Activated CD8-positive, alpha-beta T cell treated with anti-CD3 and anti-CD28 coated beads for 36 hours (primary cell): ENCODE measurements at regions not wholly inside any gene's neighbourhood (a gene's known extent, or its start where the extent isn't known, plus 50 kb on each side); places are given as distances from the start of the nearest gene placed in this dataset.

Experiments
- ATAC-seq: fragments of 200-7000 bp; cut with Tn5 transposase; one replicate; pipeline ENCODE4 v1.10.0; 2021; ENCODE audit warnings: mild to moderate bottlenecking, moderate library complexity
- CTCF ChIA-PET: fragments of 350-600 bp; sonication (Branson Sonifier 250); formaldehyde crosslinking; loops from one replicate; lab custom pipeline; 2021; ENCODE audit warnings: antibody characterized with exemption; lab: Charles Lee
- POLR2A ChIA-PET: fragments of 350-600 bp; sonication (Branson Sonifier 250); formaldehyde crosslinking; loops from one replicate; lab custom pipeline; 2021; ENCODE audit warnings: antibody characterized with exemption; lab: Charles Lee
- DNase-seq: peaks from one replicate; pipeline ENCODE4 v3.0.0-alpha.2; 2020
- H3K27ac Mint-ChIP-seq: one replicate; pipeline ENCODE4 v1.8.0; 2021; ENCODE audit warnings: mild to moderate bottlenecking, mixed read lengths
- H3K27me3 Mint-ChIP-seq: one replicate; pipeline ENCODE4 v1.8.0; 2021; ENCODE audit warnings: mixed read lengths
- H3K36me3 Mint-ChIP-seq: one replicate; pipeline ENCODE4 v1.8.0; 2021; ENCODE audit warnings: low read depth, mixed read lengths
- H3K4me1 Mint-ChIP-seq: one replicate; pipeline ENCODE4 v1.8.0; 2021; ENCODE audit warnings: low read depth, mixed read lengths
- H3K4me3 Mint-ChIP-seq: one replicate; pipeline ENCODE4 v1.8.0; 2021; ENCODE audit warnings: mild to moderate bottlenecking, moderate library complexity, mixed read lengths
- H3K9me3 Mint-ChIP-seq: one replicate; pipeline ENCODE4 v1.8.0; 2021; ENCODE audit warnings: mixed read lengths
- intact Hi-C: fragments of 100-400 bp; cut with micrococcal nuclease; formaldehyde crosslinking; loops from one replicate; pipeline ENCODE4 v1.10.0; 2022
- TF ChIP-seq, protein P1 (sequence below): fragments of 200-600 bp; IDR thresholded peaks from one replicate; pipeline ENCODE4 v1.8.0; 2022; ENCODE audit warnings: antibody characterized with exemption, mild to moderate bottlenecking

GRCh38 chr5:57111993-57112392 lies 61.9 kb upstream of the GPBP1 start:
- ATAC-seq (no peak), DNase-seq (no peak)
- Mint-ChIP-seq H3K36me3 (no peaks in the 10 kb centered on the region), H3K4me1 (peaks cover 6% of the 10 kb centered on the region), H3K9me3 (no peaks in the 10 kb centered on the region), H3K4me3 (no peak overlapping the region), H3K27ac (no peak overlapping the region), H3K27me3 (no peaks in the 10 kb centered on the region)
- intact Hi-C loops: no loop called here
- POLR2A ChIA-PET: no interaction called here
- TF ChIP-seq, protein P1, sequence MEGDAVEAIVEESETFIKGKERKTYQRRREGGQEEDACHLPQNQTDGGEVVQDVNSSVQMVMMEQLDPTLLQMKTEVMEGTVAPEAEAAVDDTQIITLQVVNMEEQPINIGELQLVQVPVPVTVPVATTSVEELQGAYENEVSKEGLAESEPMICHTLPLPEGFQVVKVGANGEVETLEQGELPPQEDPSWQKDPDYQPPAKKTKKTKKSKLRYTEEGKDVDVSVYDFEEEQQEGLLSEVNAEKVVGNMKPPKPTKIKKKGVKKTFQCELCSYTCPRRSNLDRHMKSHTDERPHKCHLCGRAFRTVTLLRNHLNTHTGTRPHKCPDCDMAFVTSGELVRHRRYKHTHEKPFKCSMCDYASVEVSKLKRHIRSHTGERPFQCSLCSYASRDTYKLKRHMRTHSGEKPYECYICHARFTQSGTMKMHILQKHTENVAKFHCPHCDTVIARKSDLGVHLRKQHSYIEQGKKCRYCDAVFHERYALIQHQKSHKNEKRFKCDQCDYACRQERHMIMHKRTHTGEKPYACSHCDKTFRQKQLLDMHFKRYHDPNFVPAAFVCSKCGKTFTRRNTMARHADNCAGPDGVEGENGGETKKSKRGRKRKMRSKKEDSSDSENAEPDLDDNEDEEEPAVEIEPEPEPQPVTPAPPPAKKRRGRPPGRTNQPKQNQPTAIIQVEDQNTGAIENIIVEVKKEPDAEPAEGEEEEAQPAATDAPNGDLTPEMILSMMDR: no peak
- CTCF ChIA-PET: interaction anchor here (1.0 kb wide), 1 partner anchor 26 kb away, joined by 3 read pairs; no protein-coding TSS in a partner anchor

DNA sequence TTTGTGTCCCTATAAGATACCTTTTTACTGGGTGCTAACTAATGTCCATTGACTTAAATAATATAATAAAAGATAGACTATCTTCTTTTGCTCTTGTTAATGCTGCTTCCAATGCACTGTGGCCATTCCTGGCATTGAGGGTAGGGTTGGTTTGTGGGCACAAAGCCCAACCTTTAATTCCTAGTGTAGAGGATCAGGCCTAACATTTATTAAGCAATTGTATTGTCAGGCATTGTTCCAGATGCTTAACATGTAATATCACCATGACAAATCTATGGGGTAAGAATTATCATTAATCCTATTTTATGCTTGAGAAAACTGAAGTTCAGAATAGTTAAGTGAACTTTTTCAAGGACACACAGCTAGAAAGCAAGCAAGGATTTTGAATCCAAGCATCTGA lies 60.4 kb upstream of the GPBP1 start:
- DNase-seq (no peak), ATAC-seq (no peak)
- H3K4me1 Mint-ChIP-seq: peaks cover 18% of the 10 kb centered on the region
- TF ChIP-seq, protein P1: no peak
- no peak overlapping the region for H3K27ac Mint-ChIP-seq
- no peaks in the 10 kb centered on the region for H3K27me3 Mint-ChIP-seq
- ChIA-PET POLR2A (no interaction called here), CTCF (no interaction called here)
- H3K36me3 Mint-ChIP-seq: no peaks in the 10 kb centered on the region
- H3K9me3 Mint-ChIP-seq: no peaks in the 10 kb centered on the region
- no peak overlapping the region for H3K4me3 Mint-ChIP-seq
- intact Hi-C loops: no loop called here

DNA sequence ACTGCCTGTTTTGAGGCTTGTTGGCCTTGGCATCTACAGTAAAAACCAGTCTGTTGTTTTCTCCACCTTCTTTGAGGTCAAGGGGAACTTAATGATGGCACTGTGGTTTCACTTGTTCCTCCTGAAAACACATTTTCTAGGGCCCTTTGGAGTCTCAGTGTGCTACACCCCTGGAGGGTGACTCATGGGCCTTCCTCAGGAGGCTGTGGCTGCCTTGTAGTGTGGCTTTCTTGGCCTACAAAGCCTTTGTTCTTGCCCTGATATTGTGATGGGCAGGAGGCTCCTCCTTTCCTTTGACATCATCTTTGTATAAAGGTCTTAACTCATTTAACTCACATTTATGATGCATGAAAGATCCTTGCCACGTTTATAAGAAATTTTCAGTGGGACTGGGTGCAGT lies 56.3 kb upstream of the GPBP1 start:
- CTCF ChIA-PET: no interaction called here
- POLR2A ChIA-PET: interaction anchor here (0.6 kb wide), 1 partner anchor 335 kb away, joined by 5 read pairs; no protein-coding TSS in a partner anchor
- Mint-ChIP-seq H3K9me3 (peaks cover 1% of the 10 kb centered on the region), H3K4me1 (peaks cover 18% of the 10 kb centered on the region), H3K27me3 (no peaks in the 10 kb centered on the region), H3K27ac (peak overlapping the region; percentile 68), H3K36me3 (no peaks in the 10 kb centered on the region), H3K4me3 (no peak overlapping the region)
- ATAC-seq (peak; percentile 99), DNase-seq (peak; percentile 81)
- TF ChIP-seq, protein P1: no peak
- intact Hi-C loops: no loop called here

GRCh38 chr5:57119031-57119430 lies 54.8 kb upstream of the GPBP1 start:
- intact Hi-C loops: no loop called here

DNA sequence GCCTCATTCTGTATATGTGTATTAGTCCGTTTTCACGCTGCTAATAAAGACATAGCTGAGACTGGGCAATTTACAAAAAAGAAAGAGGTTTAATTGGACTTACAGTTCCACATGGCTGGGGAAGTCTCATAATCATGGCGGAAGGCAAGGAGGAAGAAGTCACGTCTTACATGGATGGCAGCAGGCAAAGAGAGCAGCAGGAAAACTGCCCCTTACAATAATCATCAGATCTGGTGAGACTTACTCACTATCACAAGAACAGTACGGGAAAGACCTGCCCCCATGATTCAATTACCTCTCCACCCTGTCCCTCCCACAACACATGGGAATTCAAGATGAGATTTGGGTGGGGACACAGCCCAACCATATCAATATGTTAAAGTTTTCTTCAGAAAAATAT lies 49.8 kb upstream of the GPBP1 start:
- ATAC-seq (no peak), DNase-seq (no peak)
- intact Hi-C loops: no loop called here
- Mint-ChIP-seq H3K4me1 (no peaks in the 10 kb centered on the region), H3K4me3 (no peak overlapping the region), H3K27me3 (no peaks in the 10 kb centered on the region), H3K9me3 (peaks cover 4% of the 10 kb centered on the region), H3K27ac (no peak overlapping the region), H3K36me3 (no peaks in the 10 kb centered on the region)
- POLR2A ChIA-PET: no interaction called here
- CTCF ChIA-PET: no interaction called here
- TF ChIP-seq, protein P1: no peak

More at GRCh38 chr5:57119031-57119430, 54.8 kb upstream of the GPBP1 start:
- Mint-ChIP-seq H3K27me3 (no peaks in the 10 kb centered on the region), H3K4me1 (peaks cover 18% of the 10 kb centered on the region), H3K27ac (no peak overlapping the region), H3K4me3 (no peak overlapping the region), H3K9me3 (peaks cover 4% of the 10 kb centered on the region), H3K36me3 (no peaks in the 10 kb centered on the region)
- POLR2A ChIA-PET: no interaction called here
- CTCF ChIA-PET: no interaction called here
- ATAC-seq (no peak), DNase-seq (no peak)
- TF ChIP-seq, protein P1: no peak
